ENCODE measurements at regions not wholly inside any gene's neighbourhood (a gene's known extent, or its start where the extent isn't known, plus 50 kb on each side); places are given as distances from the start of the nearest gene placed in this dataset.

GRCh38 chr4:159778298-159778697 is 675.4 kb downstream of the RAPGEF2 start:
- TF ChIP-seq BRCA1 (IDR thresholded peaks at IDR 0.05; ENCODE audit: low read depth, low read length) (no peak), CTCF (IDR thresholded peaks at IDR 0.05; ENCODE audit: control extremely low read depth in 1 of 3, insufficient read depth in 1 of 3, low read depth in 1 of 3, low read length in 3 of 3) (no peak), EP300 (IDR thresholded peaks at IDR 0.05; ENCODE audit: borderline replicate concordance in 1 of 2, low read depth in 2 of 2, low read length in 2 of 2) (no peak), POLR2A (IDR thresholded peaks at IDR 0.05; ENCODE audit: control extremely low read depth in 1 of 2, low read depth in 2 of 2, low read length in 2 of 2) (no peak), RAD21 (IDR thresholded peaks at IDR 0.05 in 1 of 2, conservative IDR thresholded peaks at IDR 0.05 in 1 of 2; ENCODE audit: low read depth in 2 of 2, low read length in 2 of 2) (no peak), RXRA (IDR thresholded peaks at IDR 0.05; ENCODE audit: insufficient read depth, low read depth, low read length) (no peak), TAF1 (IDR thresholded peaks at IDR 0.05; ENCODE audit: low read depth, low read length) (no peak), MAFK (IDR thresholded peaks at IDR 0.05; ENCODE audit: low read depth, low read length) (no peak), CHD2 (IDR thresholded peaks at IDR 0.05; ENCODE audit: low read length) (no peak)

Measured in H1 (cell line).